ENCODE measurements at regions not wholly inside any gene's neighbourhood (a gene's known extent, or its start where the extent isn't known, plus 50 kb on each side); places are given as distances from the start of the nearest gene placed in this dataset.

- no peak overlapping the region for H3K4me3 ChIP-seq
- ATAC-seq = no peak
- no peak for TF ChIP-seq CTCF (IDR thresholded peaks at IDR 0.05)
- H3K36me3 ChIP-seq = no peaks in the 10 kb centered on the region
- no peaks in the 10 kb centered on the region for H3K4me1 ChIP-seq
- intact Hi-C loops (cut with DNase I) = no loop called here
- H3K27ac ChIP-seq = no peak overlapping the region
- no peak for DNase-seq
- no peaks in the 10 kb centered on the region for H3K9me3 ChIP-seq
- H3K27me3 ChIP-seq (ENCODE audit: low read depth) = no peaks in the 10 kb centered on the region
Observed at GRCh38 chr2:14557916-14558315, 74.6 kb upstream of the LRATD1 start.

GRCh38 chr2:14558335-14558919 is 74.1 kb upstream of the LRATD1 start:
- ATAC-seq = no peak
- Histone ChIP-seq H3K27me3 (ENCODE audit: low read depth) (no peaks in the 10 kb centered on the region), H3K9me3 (no peaks in the 10 kb centered on the region), H3K4me3 (no peak overlapping the region), H3K36me3 (no peaks in the 10 kb centered on the region), H3K4me1 (no peaks in the 10 kb centered on the region), H3K27ac (no peak overlapping the region)
- TF ChIP-seq CTCF (IDR thresholded peaks at IDR 0.05) = no peak
- intact Hi-C loops (cut with DNase I) = no loop called here
- no peak for DNase-seq

GRCh38 chr2:14560716-14561115 is 71.8 kb upstream of the LRATD1 start:
- Histone ChIP-seq H3K4me3 (no peak overlapping the region), H3K27me3 (ENCODE audit: low read depth) (no peaks in the 10 kb centered on the region), H3K4me1 (no peaks in the 10 kb centered on the region), H3K27ac (no peak overlapping the region), H3K36me3 (no peaks in the 10 kb centered on the region), H3K9me3 (no peaks in the 10 kb centered on the region)
- ATAC-seq (no peak), DNase-seq (no peak)
- intact Hi-C loops (cut with DNase I) = no loop called here
- no peak for TF ChIP-seq CTCF (IDR thresholded peaks at IDR 0.05)

- Histone ChIP-seq H3K27me3 (ENCODE audit: low read depth) (no peaks in the 10 kb centered on the region), H3K9me3 (no peaks in the 10 kb centered on the region), H3K4me3 (no peak overlapping the region), H3K27ac (no peak overlapping the region), H3K36me3 (no peaks in the 10 kb centered on the region), H3K4me1 (no peaks in the 10 kb centered on the region)
- no peak for TF ChIP-seq CTCF (IDR thresholded peaks at IDR 0.05)
- ATAC-seq (no peak), DNase-seq (no peak)
- intact Hi-C loops (cut with DNase I) = no loop called here
Observed at GRCh38 chr2:14563324-14563723, 69.2 kb upstream of the LRATD1 start.

- Histone ChIP-seq H3K36me3 (no peaks in the 10 kb centered on the region), H3K27ac (no peak overlapping the region), H3K4me3 (no peak overlapping the region), H3K9me3 (no peaks in the 10 kb centered on the region), H3K4me1 (no peaks in the 10 kb centered on the region), H3K27me3 (ENCODE audit: low read depth) (no peaks in the 10 kb centered on the region)
- intact Hi-C loops (cut with DNase I) = no loop called here
- TF ChIP-seq CTCF (IDR thresholded peaks at IDR 0.05) = no peak
- ATAC-seq (no peak), DNase-seq (no peak)
Observed at GRCh38 chr2:14565666-14566065, 66.9 kb upstream of the LRATD1 start.

- Histone ChIP-seq H3K9me3 (no peaks in the 10 kb centered on the region), H3K27me3 (ENCODE audit: low read depth) (no peaks in the 10 kb centered on the region), H3K4me1 (no peaks in the 10 kb centered on the region), H3K4me3 (no peak overlapping the region), H3K27ac (no peak overlapping the region), H3K36me3 (no peaks in the 10 kb centered on the region)
- no peak for TF ChIP-seq CTCF (IDR thresholded peaks at IDR 0.05)
- intact Hi-C loops (cut with DNase I) = no loop called here
- ATAC-seq = no peak
- DNase-seq = no peak
Observed at GRCh38 chr2:14567561-14567960, 65.0 kb upstream of the LRATD1 start.

Measured in lower lobe of right lung (tissue), 2 donors.